GM12865 (cell line): ENCODE measurements at regions not wholly inside any gene's neighbourhood (a gene's known extent, or its start where the extent isn't known, plus 50 kb on each side); places are given as distances from the start of the nearest gene placed in this dataset.

Source experiments
- DNase-seq: peaks from one replicate; pipeline ENCODE4 v3.0.0; 2010; ENCODE audit warnings: low read depth
- H3K4me3 ChIP-seq: 2 replicates; pipeline ENCODE4 v1.5.1; 2011; ENCODE audit warnings: mild to moderate bottlenecking, low read depth, low read length, control low read depth
- CTCF ChIP-seq: IDR thresholded peaks from 2 replicates; pipeline ENCODE4 v1.5.1; 2011; ENCODE audit warnings: low read length, control low read depth, low read depth, inconsistent platforms; ENCODE audit not compliant: insufficient read depth; ENCODE audit errors: missing control alignments

GRCh38 chr13:106417467-106418110, 117.9 kb downstream of the EFNB2 start:
- no peak overlapping the region for H3K4me3 ChIP-seq
- no peak for TF ChIP-seq CTCF
- no peak for DNase-seq

GRCh38 chr13:106416645-106417044, 118.8 kb downstream of the EFNB2 start:
- DNase-seq = peak; percentile 2
- H3K4me3 ChIP-seq = no peak overlapping the region
- TF ChIP-seq CTCF = no peak

GRCh38 chr13:106415971-106416370, 119.5 kb downstream of the EFNB2 start:
- no peak for DNase-seq
- H3K4me3 ChIP-seq = no peak overlapping the region
- TF ChIP-seq CTCF = no peak

GRCh38 chr13:106415442-106415841, 120.0 kb downstream of the EFNB2 start:
- no peak for TF ChIP-seq CTCF
- H3K4me3 ChIP-seq = no peak overlapping the region
- DNase-seq = no peak

GRCh38 chr13:106407338-106407737, 128.1 kb downstream of the EFNB2 start:
- DNase-seq = peak; percentile 1
- TF ChIP-seq CTCF = no peak
- no peak overlapping the region for H3K4me3 ChIP-seq

GRCh38 chr13:106405731-106406130, 129.7 kb downstream of the EFNB2 start:
- H3K4me3 ChIP-seq = no peak overlapping the region
- DNase-seq = no peak
- TF ChIP-seq CTCF = no peak

- DNase-seq = no peak
- no peak for TF ChIP-seq CTCF
- H3K4me3 ChIP-seq = no peak overlapping the region
These were observed 132.2 kb downstream of the EFNB2 start for GRCh38 chr13:106403280-106403679.
